K562 (cell line): ENCODE measurements at regions not wholly inside any gene's neighbourhood (a gene's known extent, or its start where the extent isn't known, plus 50 kb on each side); places are given as distances from the start of the nearest gene placed in this dataset.

Source experiments
- ATAC-seq: fragments of 200-7000 bp; cut with Tn5 transposase; 3 replicates; pipeline ENCODE4 v1.9.1; 2020; ENCODE audit warnings: moderate library complexity
- BruUV-seq: library from RNA; stranded (reverse); fragments of 400-500 nt; replicated peaks from 2 replicates; lab custom pipeline; 2021; lab: Mats Ljungman, UMichigan
- CTCF ChIA-PET: fragments of 300-600 bp; formaldehyde crosslinking; extraction: SDS; loops from one replicate; lab custom pipeline; 2021; ENCODE audit warnings: low intra/inter-chr PET ratio; lab: Yijun Ruan, JAX
- POLR2A ChIA-PET: fragments of 300-600, 350-650 bp; sonication (Branson Sonifier 250); formaldehyde crosslinking; extraction: SDS; loops from one replicate; lab custom pipeline; 2021; ENCODE audit warnings: antibody characterized with exemption, inconsistent platforms; lab: Yijun Ruan, JAX
- DNase-seq, 4 experiments: peaks; one replicate each; pipeline versions ENCODE4 v3.0.0 to v3.0.0-alpha.2; 2011 to 2018; ENCODE audit warnings: low spot score in 3 of 4, mixed read lengths in 3 of 4; ENCODE audit errors: extremely low read depth in 1 of 4
- FAIRE-seq: peaks from 2 replicates; lab custom pipeline; 2011; peaks lifted over from hg19 to GRCh38; lab: Jason Lieb, UNC
- H2AFZ ChIP-seq: 2 replicates; pipeline ENCODE4 v1.6.0; 2011; ENCODE audit warnings: low read depth, low read length, control low read depth, inconsistent platforms
- H3K27ac ChIP-seq: fragments of 200-600 bp; 3 replicates; pipeline ENCODE4 v1.8.0; 2011; ENCODE audit warnings: low read depth, mild to moderate bottlenecking, control low read depth, inconsistent platforms, low read length, moderate library complexity, mixed read lengths; ENCODE audit errors: extremely low read depth
- H3K27me3 ChIP-seq, 2 experiments: fragments of 300-600 bp in 1 of 2; 2 replicates in 1 of 2; 3 replicates in 1 of 2; pipeline versions ENCODE4 v1.6.0 to v1.8.0; 2011; ENCODE audit warnings: inconsistent platforms in 2 of 2, low read length in 2 of 2, mild to moderate bottlenecking in 1 of 2, mixed read lengths in 1 of 2, moderate library complexity in 1 of 2; ENCODE audit not compliant: control insufficient read depth in 2 of 2, insufficient read depth in 2 of 2
- H3K36me3 ChIP-seq: fragments of 300-600 bp; 3 replicates; pipeline ENCODE4 v1.8.0; 2011; ENCODE audit warnings: mild to moderate bottlenecking, low read length, inconsistent platforms; ENCODE audit not compliant: control insufficient read depth, insufficient read depth
- H3K4me1 ChIP-seq, 2 experiments: fragments of 200-600 bp in 1 of 2; replicated peaks in 1 of 2; 2 replicates in 1 of 2; 3 replicates in 1 of 2; pipeline versions ENCODE4 v1.5.1 to v1.8.0; 2011; ENCODE audit warnings: inconsistent platforms in 2 of 2, low read length in 2 of 2, mild to moderate bottlenecking in 1 of 2, mixed read lengths in 1 of 2, moderate library complexity in 1 of 2; ENCODE audit not compliant: control insufficient read depth in 2 of 2, insufficient read depth in 2 of 2
- H3K4me2 ChIP-seq: 2 replicates; pipeline ENCODE4 v1.6.1; 2011; ENCODE audit warnings: low read length, control low read depth, inconsistent platforms, mixed read lengths; ENCODE audit not compliant: insufficient read depth
- H3K4me3 ChIP-seq: fragments of 200-600 bp; sonication (generic), shearing (Covaris generic); 2 replicates; pipeline ENCODE4 v1.5.1; 2016; ENCODE audit warnings: control low read depth, inconsistent platforms
- H3K79me2 ChIP-seq: fragments of 200-600 bp; 3 replicates; pipeline ENCODE4 v1.8.0; 2011; ENCODE audit warnings: low read length, inconsistent platforms; ENCODE audit not compliant: control insufficient read depth, insufficient read depth
- H3K9ac ChIP-seq, 2 experiments: 2 replicates each; pipeline versions ENCODE4 v1.6.0 to v1.6.1; 2011; ENCODE audit warnings: low read depth in 2 of 2, low read length in 2 of 2, control low read depth in 1 of 2, inconsistent platforms in 1 of 2, mild to moderate bottlenecking in 1 of 2, mixed read lengths in 1 of 2; ENCODE audit not compliant: insufficient read depth in 1 of 2
- H3K9me1 ChIP-seq: one replicate; pipeline ENCODE4 v1.6.0; 2011; ENCODE audit warnings: inconsistent platforms, mild to moderate bottlenecking, low read length, moderate library complexity; ENCODE audit not compliant: control insufficient read depth, insufficient read depth
- H3K9me3 ChIP-seq: replicated peaks from 2 replicates; pipeline ENCODE4 v1.5.1; 2011; ENCODE audit warnings: low read depth, low read length, inconsistent platforms; ENCODE audit not compliant: control insufficient read depth, insufficient read depth
- H4K20me1 ChIP-seq: replicated peaks from 2 replicates; pipeline ENCODE4 v1.6.1; 2011; ENCODE audit warnings: low read length, inconsistent platforms, mixed read lengths; ENCODE audit not compliant: control insufficient read depth, insufficient read depth
- BCLAF1 ChIP-seq, 2 experiments: fragments of 450-650 bp in 1 of 2; IDR thresholded peaks; 2 replicates each; pipeline ENCODE4 v1.6.1; 2011 to 2017; ENCODE audit warnings: low read depth in 2 of 2, antibody characterized with exemption in 1 of 2, borderline replicate concordance in 1 of 2, low read length in 1 of 2, mild to moderate bottlenecking in 1 of 2, mixed read lengths in 1 of 2; ENCODE audit not compliant: control insufficient read depth in 1 of 2
- COPS2 ChIP-seq: fragments of 450-650 bp; conservative IDR thresholded peaks from 2 replicates; pipeline ENCODE4 v1.6.1; 2016; ENCODE audit warnings: mild to moderate bottlenecking, moderate library complexity
- DEAF1 ChIP-seq: fragments of 450-650 bp; formaldehyde crosslinking; IDR thresholded peaks from 2 replicates; pipeline ENCODE4 v1.4.0; 2020; ENCODE audit warnings: mild to moderate bottlenecking, moderate library complexity
- ELF1 ChIP-seq: fragments of 200-800 bp; sonication (Bioruptor generic); IDR thresholded peaks from 2 replicates; pipeline ENCODE4 v1.6.1; 2016; ENCODE audit warnings: missing genetic modification characterization, missing compliant biosample characterization
- HIVEP1 ChIP-seq: fragments of 250-450 bp; sonication (Bioruptor Pico); IDR thresholded peaks from 2 replicates; pipeline ENCODE4 v1.4.0; 2020; ENCODE audit warnings: mild to moderate bottlenecking
- MLX ChIP-seq, 2 experiments: fragments of 450-650 bp in 1 of 2; sonication (generic) in 1 of 2; formaldehyde crosslinking; conservative IDR thresholded peaks; 2 replicates each; pipeline versions ENCODE4 v1.4.0 to v1.8.1; 2020 to 2022; ENCODE audit warnings: mild to moderate bottlenecking in 1 of 2, missing genetic modification reagents in 1 of 2
- NFATC3 ChIP-seq: fragments of 450-650 bp; IDR thresholded peaks from 2 replicates; pipeline ENCODE4 v1.6.1; 2017; ENCODE audit warnings: mild to moderate bottlenecking
- NFIC ChIP-seq: fragments of 450-650 bp; IDR thresholded peaks from 2 replicates; pipeline ENCODE4 v1.6.1; 2017; ENCODE audit warnings: mild to moderate bottlenecking, inconsistent platforms
- SMARCA5 ChIP-seq: fragments of 450-650 bp; IDR thresholded peaks from 2 replicates; pipeline ENCODE4 v1.6.1; 2016
- TFE3 ChIP-seq: fragments of 450-650 bp; formaldehyde crosslinking; IDR thresholded peaks from 2 replicates; pipeline ENCODE4 v1.4.0; 2020; ENCODE audit warnings: mild to moderate bottlenecking, mixed read lengths
- ZC3H8 ChIP-seq: fragments of 450-650 bp; IDR thresholded peaks from 2 replicates; pipeline ENCODE4 v1.6.1; 2017
- WGBS: fragments of 100-300 bp; shearing (Covaris generic); methylation state at CpG from one replicate; pipeline ENCODE4 v1.1.6; 2016; ENCODE audit warnings: low coverage, mixed read lengths; ENCODE audit not compliant: insufficient coverage; ENCODE audit errors: missing lambda C conversion rate; 5-methylcytosine and 5-hydroxymethylcytosine counted together
- in situ Hi-C: fragments of 300-500 bp; cut with MboI; formaldehyde crosslinking; loops from 4 replicates; pipeline ENCODE4 v1.15.0; 2018; ENCODE audit warnings: inconsistent platforms, mixed read lengths
- intact Hi-C: fragments of 100-400 bp; cut with micrococcal nuclease; formaldehyde crosslinking; loops from 2 replicates; pipeline ENCODE4 v1.14.2; 2022

- CTCF ChIA-PET, result no interaction called here
- H2AFZ ChIP-seq, result no peak overlapping the region
- WGBS, result 0% methylated on average over 2 of the region's 2 CpGs
- no peaks in the 10 kb centered on the region for H3K4me1 ChIP-seq
- no peak overlapping the region for H3K27ac ChIP-seq
- in situ Hi-C loops (no loop called here), intact Hi-C loops (no loop called here)
- POLR2A ChIA-PET, result no interaction called here
- H3K79me2 ChIP-seq, result no peaks in the 10 kb centered on the region
- no peaks in the 10 kb centered on the region for H4K20me1 ChIP-seq
- H3K36me3 ChIP-seq, result no peaks in the 10 kb centered on the region
- no peak for DNase-seq
- H3K27me3 ChIP-seq, result no peaks in the 10 kb centered on the region
- H3K9me1 ChIP-seq, result no peaks in the 10 kb centered on the region
- no peak overlapping the region for H3K4me3 ChIP-seq
- no peak for FAIRE-seq
- H3K9me3 ChIP-seq, result no peaks in the 10 kb centered on the region
- no peak overlapping the region for H3K9ac ChIP-seq
- no peak overlapping the region for H3K4me2 ChIP-seq
- no peak for ATAC-seq
- BruUV-seq, result no TSS peak
- no peak for TF ChIP-seq HIVEP1 (CRISPR knock-in tag)
- no peak for TF ChIP-seq NFATC3
- no peak for TF ChIP-seq ZC3H8
- no peak for TF ChIP-seq ELF1 (tag)
- TF ChIP-seq MLX (CRISPR knock-in tag; conservative IDR thresholded peaks at IDR 0.05), result no peak
- no peak for TF ChIP-seq SMARCA5
- no peak for TF ChIP-seq BCLAF1 (IDR thresholded peaks at IDR 0.05; ENCODE audit: borderline replicate concordance in 1 of 2, control insufficient read depth in 1 of 2, low read depth in 2 of 2, low read length in 1 of 2)
- no peak for TF ChIP-seq NFIC
- no peak for TF ChIP-seq COPS2
- TF ChIP-seq DEAF1, result no peak
- TF ChIP-seq TFE3 (CRISPR knock-in tag), result no peak
Observed at GRCh38 chr1:98496256-98496995, 165.1 kb upstream of the SNX7 start.
